K562 (cell line): ENCODE measurements at regions not wholly inside any gene's neighbourhood (a gene's known extent, or its start where the extent isn't known, plus 50 kb on each side); places are given as distances from the start of the nearest gene placed in this dataset.

Experiments used
- ATAC-seq: fragments of 200-7000 bp; cut with Tn5 transposase; 3 replicates; pipeline ENCODE4 v1.9.1; 2020; ENCODE audit warnings: moderate library complexity
- BruUV-seq: library from RNA; stranded (reverse); fragments of 400-500 nt; replicated peaks from 2 replicates; lab custom pipeline; 2021; lab: Mats Ljungman, UMichigan
- CTCF ChIA-PET: fragments of 300-600 bp; formaldehyde crosslinking; extraction: SDS; loops from one replicate; lab custom pipeline; 2021; ENCODE audit warnings: low intra/inter-chr PET ratio; lab: Yijun Ruan, JAX
- POLR2A ChIA-PET: fragments of 300-600, 350-650 bp; sonication (Branson Sonifier 250); formaldehyde crosslinking; extraction: SDS; loops from one replicate; lab custom pipeline; 2021; ENCODE audit warnings: antibody characterized with exemption, inconsistent platforms; lab: Yijun Ruan, JAX
- DNase-seq, 4 experiments: peaks; one replicate each; pipeline versions ENCODE4 v3.0.0 to v3.0.0-alpha.2; 2011 to 2018; ENCODE audit warnings: low spot score in 3 of 4, mixed read lengths in 3 of 4; ENCODE audit errors: extremely low read depth in 1 of 4
- FAIRE-seq: peaks from 2 replicates; lab custom pipeline; 2011; peaks lifted over from hg19 to GRCh38; lab: Jason Lieb, UNC
- H2AFZ ChIP-seq: 2 replicates; pipeline ENCODE4 v1.6.0; 2011; ENCODE audit warnings: low read depth, low read length, control low read depth, inconsistent platforms
- H3K27ac ChIP-seq: fragments of 200-600 bp; 3 replicates; pipeline ENCODE4 v1.8.0; 2011; ENCODE audit warnings: low read depth, mild to moderate bottlenecking, control low read depth, inconsistent platforms, low read length, moderate library complexity, mixed read lengths; ENCODE audit errors: extremely low read depth
- H3K27me3 ChIP-seq, 2 experiments: fragments of 300-600 bp in 1 of 2; 2 replicates in 1 of 2; 3 replicates in 1 of 2; pipeline versions ENCODE4 v1.6.0 to v1.8.0; 2011; ENCODE audit warnings: inconsistent platforms in 2 of 2, low read length in 2 of 2, mild to moderate bottlenecking in 1 of 2, mixed read lengths in 1 of 2, moderate library complexity in 1 of 2; ENCODE audit not compliant: control insufficient read depth in 2 of 2, insufficient read depth in 2 of 2
- H3K36me3 ChIP-seq: fragments of 300-600 bp; 3 replicates; pipeline ENCODE4 v1.8.0; 2011; ENCODE audit warnings: mild to moderate bottlenecking, low read length, inconsistent platforms; ENCODE audit not compliant: control insufficient read depth, insufficient read depth
- H3K4me1 ChIP-seq, 2 experiments: fragments of 200-600 bp in 1 of 2; replicated peaks in 1 of 2; 2 replicates in 1 of 2; 3 replicates in 1 of 2; pipeline versions ENCODE4 v1.5.1 to v1.8.0; 2011; ENCODE audit warnings: inconsistent platforms in 2 of 2, low read length in 2 of 2, mild to moderate bottlenecking in 1 of 2, mixed read lengths in 1 of 2, moderate library complexity in 1 of 2; ENCODE audit not compliant: control insufficient read depth in 2 of 2, insufficient read depth in 2 of 2
- H3K4me2 ChIP-seq: 2 replicates; pipeline ENCODE4 v1.6.1; 2011; ENCODE audit warnings: low read length, control low read depth, inconsistent platforms, mixed read lengths; ENCODE audit not compliant: insufficient read depth
- H3K4me3 ChIP-seq: fragments of 200-600 bp; sonication (generic), shearing (Covaris generic); 2 replicates; pipeline ENCODE4 v1.5.1; 2016; ENCODE audit warnings: control low read depth, inconsistent platforms
- H3K79me2 ChIP-seq: fragments of 200-600 bp; 3 replicates; pipeline ENCODE4 v1.8.0; 2011; ENCODE audit warnings: low read length, inconsistent platforms; ENCODE audit not compliant: control insufficient read depth, insufficient read depth
- H3K9ac ChIP-seq, 2 experiments: 2 replicates each; pipeline versions ENCODE4 v1.6.0 to v1.6.1; 2011; ENCODE audit warnings: low read depth in 2 of 2, low read length in 2 of 2, control low read depth in 1 of 2, inconsistent platforms in 1 of 2, mild to moderate bottlenecking in 1 of 2, mixed read lengths in 1 of 2; ENCODE audit not compliant: insufficient read depth in 1 of 2
- H3K9me1 ChIP-seq: one replicate; pipeline ENCODE4 v1.6.0; 2011; ENCODE audit warnings: inconsistent platforms, mild to moderate bottlenecking, low read length, moderate library complexity; ENCODE audit not compliant: control insufficient read depth, insufficient read depth
- H3K9me3 ChIP-seq: replicated peaks from 2 replicates; pipeline ENCODE4 v1.5.1; 2011; ENCODE audit warnings: low read depth, low read length, inconsistent platforms; ENCODE audit not compliant: control insufficient read depth, insufficient read depth
- H4K20me1 ChIP-seq: replicated peaks from 2 replicates; pipeline ENCODE4 v1.6.1; 2011; ENCODE audit warnings: low read length, inconsistent platforms, mixed read lengths; ENCODE audit not compliant: control insufficient read depth, insufficient read depth
- ATF1 ChIP-seq, 2 experiments: fragments of 450-650 bp in 1 of 2; IDR thresholded peaks; 2 replicates each; pipeline ENCODE4 v1.6.1; 2016; ENCODE audit warnings: missing compliant biosample characterization in 1 of 2, missing genetic modification characterization in 1 of 2
- HDAC8 ChIP-seq: fragments of 450-650 bp; IDR thresholded peaks from 2 replicates; pipeline ENCODE4 v1.6.1; 2016; ENCODE audit warnings: mild to moderate bottlenecking, missing genetic modification characterization, moderate library complexity, missing compliant biosample characterization
- MEIS2 ChIP-seq: fragments of 450-650 bp; IDR thresholded peaks from 2 replicates; pipeline ENCODE4 v1.6.1; 2014; ENCODE audit warnings: mild to moderate bottlenecking; ENCODE audit not compliant: partially characterized antibody
- NCOA6 ChIP-seq: fragments of 450-650 bp; IDR thresholded peaks from 2 replicates; pipeline ENCODE4 v1.6.1; 2017; ENCODE audit warnings: mild to moderate bottlenecking
- PCBP1 ChIP-seq: fragments of 200-400 bp; formaldehyde crosslinking; IDR thresholded peaks from 2 replicates; pipeline ENCODE4 v1.6.1; 2018; ENCODE audit warnings: mild to moderate bottlenecking, low read depth, low read length; ENCODE audit not compliant: poor library complexity, severe bottlenecking
- SMAD4 ChIP-seq: fragments of 250-450 bp; sonication (Bioruptor Pico); conservative IDR thresholded peaks from 2 replicates; pipeline ENCODE4 v1.8.0; 2021; ENCODE audit warnings: inconsistent platforms, mild to moderate bottlenecking, moderate library complexity
- TCF3 ChIP-seq: sonication (generic); formaldehyde crosslinking; IDR thresholded peaks from 2 replicates; pipeline ENCODE4 v1.4.0; 2020; ENCODE audit warnings: mild to moderate bottlenecking, missing genetic modification reagents
- TCFL5 ChIP-seq: fragments of 250-450 bp; sonication (Bioruptor Pico); conservative IDR thresholded peaks from 2 replicates; pipeline ENCODE4 v1.6.1; 2021; ENCODE audit warnings: mild to moderate bottlenecking, moderate library complexity, matching md5 sums
- ZNF133 ChIP-seq: fragments of 250-450 bp; sonication (Bioruptor Pico); IDR thresholded peaks from 2 replicates; pipeline ENCODE4 v1.4.0; 2020; ENCODE audit warnings: mild to moderate bottlenecking
- ZNF23 ChIP-seq: fragments of 250-450 bp; sonication (Bioruptor Pico); IDR thresholded peaks from 2 replicates; pipeline ENCODE4 v1.4.0; 2020; ENCODE audit warnings: mild to moderate bottlenecking
- WGBS: fragments of 100-300 bp; shearing (Covaris generic); methylation state at CpG from one replicate; pipeline ENCODE4 v1.1.6; 2016; ENCODE audit warnings: low coverage, mixed read lengths; ENCODE audit not compliant: insufficient coverage; ENCODE audit errors: missing lambda C conversion rate; 5-methylcytosine and 5-hydroxymethylcytosine counted together
- in situ Hi-C: fragments of 300-500 bp; cut with MboI; formaldehyde crosslinking; loops from 4 replicates; pipeline ENCODE4 v1.15.0; 2018; ENCODE audit warnings: inconsistent platforms, mixed read lengths
- intact Hi-C: fragments of 100-400 bp; cut with micrococcal nuclease; formaldehyde crosslinking; loops from 2 replicates; pipeline ENCODE4 v1.14.2; 2022
- TF ChIP-seq, protein P1 (sequence below): IDR thresholded peaks from 3 replicates; pipeline ENCODE4 v1.6.1; 2011; ENCODE audit warnings: borderline replicate concordance, mild to moderate bottlenecking, moderate library complexity; ENCODE audit not compliant: insufficient read length; ENCODE audit errors: extremely low read depth
- TF ChIP-seq, protein P2 (sequence below): IDR thresholded peaks from 2 replicates; pipeline ENCODE4 v1.6.1; 2011; ENCODE audit warnings: borderline replicate concordance, low read depth, mild to moderate bottlenecking, moderate library complexity, low read length; ENCODE audit not compliant: insufficient read depth, poor library complexity, severe bottlenecking
- TF ChIP-seq, protein P3 (sequence below): fragments of 450-650 bp; conservative IDR thresholded peaks from 2 replicates; pipeline ENCODE4 v1.6.1; 2016; ENCODE audit warnings: missing genetic modification characterization, low read depth, mild to moderate bottlenecking, missing compliant biosample characterization, moderate library complexity
- TF ChIP-seq, protein P4 (sequence below): IDR thresholded peaks from 2 replicates; pipeline ENCODE4 v1.6.1; 2011; ENCODE audit not compliant: insufficient read length; ENCODE audit errors: extremely low read depth

DNA sequence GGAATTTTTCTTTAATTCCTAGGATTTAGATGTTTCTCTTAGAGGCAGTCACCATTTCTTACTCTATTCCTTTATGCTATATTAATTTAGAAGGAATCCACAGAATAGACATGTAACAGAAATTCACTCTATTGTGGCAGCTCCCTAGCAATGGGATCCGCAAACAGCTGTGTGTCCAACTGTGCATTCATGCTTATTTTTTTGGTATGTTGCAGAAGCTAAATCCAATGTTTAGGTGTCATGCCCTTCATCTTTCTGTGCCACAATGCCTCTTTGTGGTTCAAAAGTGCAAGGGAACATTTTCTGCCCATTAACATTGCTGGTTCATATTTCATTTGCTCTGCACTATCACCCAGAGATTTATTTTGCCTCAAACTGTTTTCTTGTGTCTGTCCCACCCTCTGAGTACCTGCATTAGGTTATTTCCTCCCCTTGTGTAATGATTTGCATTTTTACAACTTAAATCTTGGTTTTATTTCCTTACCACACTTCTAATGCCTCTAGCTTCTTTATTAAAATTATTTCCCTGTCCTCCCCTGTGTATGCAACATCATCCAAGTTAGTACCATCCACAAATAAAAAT is 816.5 kb downstream of the EFNA5 start (continued):
- TF ChIP-seq ZNF23 (CRISPR knock-in tag): no peak
- no peak for TF ChIP-seq TCFL5
- no peak for TF ChIP-seq ATF1 (CRISPR knock-in tag; IDR thresholded peaks at IDR 0.05)
- no peak for TF ChIP-seq ATF1 (tag; IDR thresholded peaks at IDR 0.05)
- TF ChIP-seq HDAC8 (tag): no peak

DNA sequence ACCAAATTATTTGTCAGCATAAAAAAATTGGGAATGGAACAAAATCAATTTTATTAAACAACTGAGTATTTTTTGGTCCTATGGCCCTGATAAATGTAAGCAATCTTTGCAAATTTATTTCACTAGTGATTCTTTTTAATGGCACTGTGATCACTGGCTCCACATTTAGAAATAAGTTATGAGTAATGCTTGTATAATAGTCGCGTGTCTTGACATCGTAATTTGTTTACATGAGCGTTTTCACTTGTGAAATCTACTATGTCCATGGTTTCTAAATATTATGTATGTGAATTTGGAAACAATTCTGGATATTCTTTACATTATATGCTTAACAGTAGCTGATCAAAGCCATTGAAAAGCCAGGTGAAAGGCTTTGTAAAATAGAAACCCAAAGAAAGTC is 817.5 kb downstream of the EFNA5 start:
- CTCF ChIA-PET: no interaction called here
- H2AFZ ChIP-seq: no peak overlapping the region
- TF ChIP-seq, protein P1, sequence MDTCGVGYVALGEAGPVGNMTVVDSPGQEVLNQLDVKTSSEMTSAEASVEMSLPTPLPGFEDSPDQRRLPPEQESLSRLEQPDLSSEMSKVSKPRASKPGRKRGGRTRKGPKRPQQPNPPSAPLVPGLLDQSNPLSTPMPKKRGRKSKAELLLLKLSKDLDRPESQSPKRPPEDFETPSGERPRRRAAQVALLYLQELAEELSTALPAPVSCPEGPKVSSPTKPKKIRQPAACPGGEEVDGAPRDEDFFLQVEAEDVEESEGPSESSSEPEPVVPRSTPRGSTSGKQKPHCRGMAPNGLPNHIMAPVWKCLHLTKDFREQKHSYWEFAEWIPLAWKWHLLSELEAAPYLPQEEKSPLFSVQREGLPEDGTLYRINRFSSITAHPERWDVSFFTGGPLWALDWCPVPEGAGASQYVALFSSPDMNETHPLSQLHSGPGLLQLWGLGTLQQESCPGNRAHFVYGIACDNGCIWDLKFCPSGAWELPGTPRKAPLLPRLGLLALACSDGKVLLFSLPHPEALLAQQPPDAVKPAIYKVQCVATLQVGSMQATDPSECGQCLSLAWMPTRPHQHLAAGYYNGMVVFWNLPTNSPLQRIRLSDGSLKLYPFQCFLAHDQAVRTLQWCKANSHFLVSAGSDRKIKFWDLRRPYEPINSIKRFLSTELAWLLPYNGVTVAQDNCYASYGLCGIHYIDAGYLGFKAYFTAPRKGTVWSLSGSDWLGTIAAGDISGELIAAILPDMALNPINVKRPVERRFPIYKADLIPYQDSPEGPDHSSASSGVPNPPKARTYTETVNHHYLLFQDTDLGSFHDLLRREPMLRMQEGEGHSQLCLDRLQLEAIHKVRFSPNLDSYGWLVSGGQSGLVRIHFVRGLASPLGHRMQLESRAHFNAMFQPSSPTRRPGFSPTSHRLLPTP: no peak
- TF ChIP-seq NCOA6 (no peak), SMAD4 (CRISPR knock-in tag) (no peak), MEIS2 (no peak), PCBP1 (no peak), TCF3 (CRISPR knock-in tag) (no peak), ZNF133 (CRISPR knock-in tag) (no peak)
- TF ChIP-seq, protein P2, sequence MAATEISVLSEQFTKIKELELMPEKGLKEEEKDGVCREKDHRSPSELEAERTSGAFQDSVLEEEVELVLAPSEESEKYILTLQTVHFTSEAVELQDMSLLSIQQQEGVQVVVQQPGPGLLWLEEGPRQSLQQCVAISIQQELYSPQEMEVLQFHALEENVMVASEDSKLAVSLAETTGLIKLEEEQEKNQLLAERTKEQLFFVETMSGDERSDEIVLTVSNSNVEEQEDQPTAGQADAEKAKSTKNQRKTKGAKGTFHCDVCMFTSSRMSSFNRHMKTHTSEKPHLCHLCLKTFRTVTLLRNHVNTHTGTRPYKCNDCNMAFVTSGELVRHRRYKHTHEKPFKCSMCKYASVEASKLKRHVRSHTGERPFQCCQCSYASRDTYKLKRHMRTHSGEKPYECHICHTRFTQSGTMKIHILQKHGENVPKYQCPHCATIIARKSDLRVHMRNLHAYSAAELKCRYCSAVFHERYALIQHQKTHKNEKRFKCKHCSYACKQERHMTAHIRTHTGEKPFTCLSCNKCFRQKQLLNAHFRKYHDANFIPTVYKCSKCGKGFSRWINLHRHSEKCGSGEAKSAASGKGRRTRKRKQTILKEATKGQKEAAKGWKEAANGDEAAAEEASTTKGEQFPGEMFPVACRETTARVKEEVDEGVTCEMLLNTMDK: no peak
- TF ChIP-seq, protein P3, sequence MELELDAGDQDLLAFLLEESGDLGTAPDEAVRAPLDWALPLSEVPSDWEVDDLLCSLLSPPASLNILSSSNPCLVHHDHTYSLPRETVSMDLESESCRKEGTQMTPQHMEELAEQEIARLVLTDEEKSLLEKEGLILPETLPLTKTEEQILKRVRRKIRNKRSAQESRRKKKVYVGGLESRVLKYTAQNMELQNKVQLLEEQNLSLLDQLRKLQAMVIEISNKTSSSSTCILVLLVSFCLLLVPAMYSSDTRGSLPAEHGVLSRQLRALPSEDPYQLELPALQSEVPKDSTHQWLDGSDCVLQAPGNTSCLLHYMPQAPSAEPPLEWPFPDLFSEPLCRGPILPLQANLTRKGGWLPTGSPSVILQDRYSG (tag): no peak
- TF ChIP-seq, protein P4, sequence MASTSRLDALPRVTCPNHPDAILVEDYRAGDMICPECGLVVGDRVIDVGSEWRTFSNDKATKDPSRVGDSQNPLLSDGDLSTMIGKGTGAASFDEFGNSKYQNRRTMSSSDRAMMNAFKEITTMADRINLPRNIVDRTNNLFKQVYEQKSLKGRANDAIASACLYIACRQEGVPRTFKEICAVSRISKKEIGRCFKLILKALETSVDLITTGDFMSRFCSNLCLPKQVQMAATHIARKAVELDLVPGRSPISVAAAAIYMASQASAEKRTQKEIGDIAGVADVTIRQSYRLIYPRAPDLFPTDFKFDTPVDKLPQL: no peak

More for the DNA sequence above, 817.5 kb downstream of the EFNA5 start:
- DNase-seq (no peak), ATAC-seq (no peak), FAIRE-seq (no peak)
- Histone ChIP-seq H3K36me3 (no peaks in the 10 kb centered on the region), H4K20me1 (no peaks in the 10 kb centered on the region), H3K9me1 (no peaks in the 10 kb centered on the region), H3K79me2 (no peaks in the 10 kb centered on the region), H3K27me3 (no peaks in the 10 kb centered on the region), H3K4me1 (no peaks in the 10 kb centered on the region), H3K9me3 (no peaks in the 10 kb centered on the region), H3K4me3 (no peak overlapping the region), H3K27ac (no peak overlapping the region), H3K4me2 (no peak overlapping the region), H3K9ac (no peak overlapping the region)
- intact Hi-C loops (no loop called here), in situ Hi-C loops (no loop called here)
- POLR2A ChIA-PET: no interaction called here
- BruUV-seq: no TSS peak
- 0% methylated on average over 4 of the region's 4 CpGs for WGBS
